ENCODE measurements at regions not wholly inside any gene's neighbourhood (a gene's known extent, or its start where the extent isn't known, plus 50 kb on each side); places are given as distances from the start of the nearest gene placed in this dataset.

DNA sequence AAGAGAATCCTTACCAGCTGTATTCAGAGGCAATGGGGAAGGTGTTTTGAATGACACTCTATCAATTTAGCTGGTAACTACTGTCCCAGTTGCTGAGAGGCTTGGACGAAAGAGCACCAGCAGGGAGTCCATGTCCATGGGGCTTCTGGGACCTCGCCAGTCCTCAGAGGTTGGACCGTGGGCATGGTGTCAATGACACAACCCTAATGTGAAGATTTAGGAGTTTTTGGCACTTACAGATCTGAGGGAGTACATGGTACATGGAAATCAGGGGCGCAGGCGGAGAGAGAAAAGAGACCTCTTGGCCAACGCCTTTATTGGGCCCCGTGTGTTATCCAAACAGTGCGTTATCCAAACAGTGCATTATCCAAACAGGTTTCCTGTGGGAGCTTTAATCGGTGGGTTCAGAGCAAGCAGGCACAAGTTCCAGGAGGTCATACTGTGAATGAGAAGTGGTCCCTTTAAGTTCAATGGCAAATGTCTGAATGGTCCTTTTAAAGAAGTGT, 169.1 kb upstream of the B3GAT1 start:
- no peak for DNase-seq (ENCODE audit: extremely low spot score)
- POLR2A ChIA-PET, result no interaction called here
- CTCF ChIA-PET, result no interaction called here
- TF ChIP-seq L3MBTL2 (conservative IDR thresholded peaks at IDR 0.05), result no peak
- no peak for TF ChIP-seq CTBP1 (IDR thresholded peaks at IDR 0.05; ENCODE audit: borderline replicate concordance)
- no peak for TF ChIP-seq HDGF (IDR thresholded peaks at IDR 0.05; ENCODE audit: borderline replicate concordance)
- TF ChIP-seq LEF1 (IDR thresholded peaks at IDR 0.05; ENCODE audit: borderline replicate concordance), result no peak
- TF ChIP-seq ZNF384 (IDR thresholded peaks at IDR 0.05), result no peak
- TF ChIP-seq ELF4 (IDR thresholded peaks at IDR 0.05), result no peak
- no peak for TF ChIP-seq FOXM1 (IDR thresholded peaks at IDR 0.05; ENCODE audit: borderline replicate concordance)
- TF ChIP-seq SUZ12 (IDR thresholded peaks at IDR 0.05), result no peak
- no peak for TF ChIP-seq TARDBP (IDR thresholded peaks at IDR 0.05)

DNA sequence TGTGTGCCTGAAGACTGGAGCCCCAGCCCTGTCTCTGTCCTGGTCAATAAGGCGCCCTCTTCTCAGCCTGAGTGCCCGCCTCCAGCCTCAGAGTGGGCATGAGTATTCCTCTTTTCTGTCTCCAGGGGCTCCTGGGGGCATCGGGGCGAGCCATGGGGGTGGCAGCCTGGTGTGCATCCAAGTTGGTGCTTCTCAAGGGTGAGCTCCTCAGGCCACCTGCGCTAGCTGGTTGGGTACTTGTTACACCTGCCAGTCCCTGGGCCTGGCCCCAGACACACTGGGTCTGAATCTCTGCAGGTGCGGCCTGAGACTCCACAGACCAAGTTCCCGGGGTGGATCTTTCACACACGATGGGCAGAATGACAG, 168.6 kb upstream of the B3GAT1 start:
- CTCF ChIA-PET, result no interaction called here
- no peak for DNase-seq (ENCODE audit: extremely low spot score)
- POLR2A ChIA-PET, result no interaction called here
- no peak for TF ChIP-seq ARNT (IDR thresholded peaks at IDR 0.05)
- TF ChIP-seq FOXK2 (IDR thresholded peaks at IDR 0.05), result no peak
- TF ChIP-seq TARDBP (IDR thresholded peaks at IDR 0.05), result no peak
- no peak for TF ChIP-seq HDGF (IDR thresholded peaks at IDR 0.05; ENCODE audit: borderline replicate concordance)
- no peak for TF ChIP-seq SUZ12 (IDR thresholded peaks at IDR 0.05)
- no peak for TF ChIP-seq LEF1 (IDR thresholded peaks at IDR 0.05; ENCODE audit: borderline replicate concordance)
- TF ChIP-seq SP1 (IDR thresholded peaks at IDR 0.05), result no peak
- TF ChIP-seq, protein P1, sequence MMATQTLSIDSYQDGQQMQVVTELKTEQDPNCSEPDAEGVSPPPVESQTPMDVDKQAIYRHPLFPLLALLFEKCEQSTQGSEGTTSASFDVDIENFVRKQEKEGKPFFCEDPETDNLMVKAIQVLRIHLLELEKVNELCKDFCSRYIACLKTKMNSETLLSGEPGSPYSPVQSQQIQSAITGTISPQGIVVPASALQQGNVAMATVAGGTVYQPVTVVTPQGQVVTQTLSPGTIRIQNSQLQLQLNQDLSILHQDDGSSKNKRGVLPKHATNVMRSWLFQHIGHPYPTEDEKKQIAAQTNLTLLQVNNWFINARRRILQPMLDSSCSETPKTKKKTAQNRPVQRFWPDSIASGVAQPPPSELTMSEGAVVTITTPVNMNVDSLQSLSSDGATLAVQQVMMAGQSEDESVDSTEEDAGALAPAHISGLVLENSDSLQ (IDR thresholded peaks at IDR 0.05), result no peak
- no peak for TF ChIP-seq CTBP1 (IDR thresholded peaks at IDR 0.05; ENCODE audit: borderline replicate concordance)
- no peak for TF ChIP-seq ZNF384 (IDR thresholded peaks at IDR 0.05)
- no peak for TF ChIP-seq BHLHE40 (IDR thresholded peaks at IDR 0.05; ENCODE audit: borderline replicate concordance)
- no peak for TF ChIP-seq FOXA1 (IDR thresholded peaks at IDR 0.05)
- no peak for TF ChIP-seq NFRKB (IDR thresholded peaks at IDR 0.05)
- no peak for TF ChIP-seq FOXM1 (IDR thresholded peaks at IDR 0.05; ENCODE audit: borderline replicate concordance)
- TF ChIP-seq L3MBTL2 (conservative IDR thresholded peaks at IDR 0.05), result no peak
- TF ChIP-seq ELF4 (IDR thresholded peaks at IDR 0.05), result no peak

GRCh38 chr11:134579724-134580609, 167.9 kb upstream of the B3GAT1 start:
- ChIA-PET POLR2A (no interaction called here), CTCF (no interaction called here)
- no peak for DNase-seq (ENCODE audit: extremely low spot score)
- TF ChIP-seq FOXA1 (IDR thresholded peaks at IDR 0.05) (no peak), ZNF384 (IDR thresholded peaks at IDR 0.05) (no peak), ARNT (IDR thresholded peaks at IDR 0.05) (no peak)

GRCh38 chr11:134578807-134579723, 167.0 kb upstream of the B3GAT1 start:
- CTCF ChIA-PET, result no interaction called here
- TF ChIP-seq SP1 (IDR thresholded peaks at IDR 0.05), result no peak
- TF ChIP-seq ZNF384 (IDR thresholded peaks at IDR 0.05), result no peak
- TF ChIP-seq FOXM1 (IDR thresholded peaks at IDR 0.05; ENCODE audit: borderline replicate concordance), result no peak
- TF ChIP-seq FOXK2 (IDR thresholded peaks at IDR 0.05), result no peak
- TF ChIP-seq ELF4 (IDR thresholded peaks at IDR 0.05), result no peak
- no peak for TF ChIP-seq BHLHE40 (IDR thresholded peaks at IDR 0.05; ENCODE audit: borderline replicate concordance)
- TF ChIP-seq ARNT (IDR thresholded peaks at IDR 0.05), result no peak
- TF ChIP-seq LEF1 (IDR thresholded peaks at IDR 0.05; ENCODE audit: borderline replicate concordance), result no peak
- no peak for TF ChIP-seq L3MBTL2 (conservative IDR thresholded peaks at IDR 0.05)
- TF ChIP-seq, protein P1 (IDR thresholded peaks at IDR 0.05), result no peak
- TF ChIP-seq NFRKB (IDR thresholded peaks at IDR 0.05), result no peak
- no peak for TF ChIP-seq TARDBP (IDR thresholded peaks at IDR 0.05)
- TF ChIP-seq FOXA1 (IDR thresholded peaks at IDR 0.05), result no peak
- TF ChIP-seq SUZ12 (IDR thresholded peaks at IDR 0.05), result no peak
- no peak for TF ChIP-seq CTBP1 (IDR thresholded peaks at IDR 0.05; ENCODE audit: borderline replicate concordance)
- no peak for TF ChIP-seq HDGF (IDR thresholded peaks at IDR 0.05; ENCODE audit: borderline replicate concordance)
- POLR2A ChIA-PET, result no interaction called here
- no peak for DNase-seq (ENCODE audit: extremely low spot score)

DNA sequence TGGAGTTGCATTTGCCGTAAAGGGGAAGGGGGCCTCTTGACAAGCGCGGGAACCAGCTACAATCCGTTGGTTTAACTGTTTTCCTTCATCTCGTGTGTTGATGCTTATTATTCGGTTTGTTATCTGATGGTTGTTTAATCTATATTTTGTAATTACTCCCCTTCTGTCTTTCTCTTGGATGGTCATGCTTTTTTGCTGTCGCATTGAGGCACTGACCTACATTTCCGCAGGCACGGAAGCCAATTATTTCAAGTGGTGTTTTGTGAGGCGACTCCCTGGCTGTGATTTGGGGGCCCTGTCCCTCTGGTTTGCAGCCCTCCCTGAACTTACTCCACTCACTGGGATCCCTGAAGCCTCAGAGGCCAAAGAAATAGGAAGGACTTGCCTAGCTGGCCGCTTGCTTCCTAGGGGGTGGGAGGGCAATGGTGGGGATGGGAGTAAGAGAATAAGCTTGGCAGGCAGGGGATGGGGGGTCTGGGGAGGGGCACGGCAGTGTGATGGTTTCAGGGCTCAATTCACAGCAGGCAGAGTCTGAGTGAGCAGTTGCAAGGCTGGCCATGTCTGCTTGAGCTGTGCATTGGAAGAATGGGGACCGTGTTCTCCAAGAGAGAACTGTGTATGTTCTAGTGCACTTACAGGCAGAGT, 165.8 kb upstream of the B3GAT1 start:
- no peak for DNase-seq (ENCODE audit: extremely low spot score)
- ChIA-PET CTCF (no interaction called here), POLR2A (no interaction called here)
- TF ChIP-seq NFRKB (IDR thresholded peaks at IDR 0.05) (no peak), L3MBTL2 (conservative IDR thresholded peaks at IDR 0.05) (no peak), TARDBP (IDR thresholded peaks at IDR 0.05) (no peak)

GRCh38 chr11:134576721-134577171, 164.7 kb upstream of the B3GAT1 start:
- ChIA-PET POLR2A (no interaction called here), CTCF (no interaction called here)
- no peak for DNase-seq (ENCODE audit: extremely low spot score)
- TF ChIP-seq HDGF (IDR thresholded peaks at IDR 0.05; ENCODE audit: borderline replicate concordance), result no peak
- no peak for TF ChIP-seq ELF4 (IDR thresholded peaks at IDR 0.05)
- TF ChIP-seq TARDBP (IDR thresholded peaks at IDR 0.05), result no peak
- no peak for TF ChIP-seq ZNF384 (IDR thresholded peaks at IDR 0.05)
- TF ChIP-seq, protein P1 (IDR thresholded peaks at IDR 0.05), result no peak
- no peak for TF ChIP-seq FOXK2 (IDR thresholded peaks at IDR 0.05)
- no peak for TF ChIP-seq L3MBTL2 (conservative IDR thresholded peaks at IDR 0.05)
- TF ChIP-seq SP1 (IDR thresholded peaks at IDR 0.05), result no peak
- TF ChIP-seq SUZ12 (IDR thresholded peaks at IDR 0.05), result no peak
- TF ChIP-seq BHLHE40 (IDR thresholded peaks at IDR 0.05; ENCODE audit: borderline replicate concordance), result no peak
- TF ChIP-seq FOXA1 (IDR thresholded peaks at IDR 0.05), result no peak
- TF ChIP-seq LEF1 (IDR thresholded peaks at IDR 0.05; ENCODE audit: borderline replicate concordance), result no peak
- no peak for TF ChIP-seq CTBP1 (IDR thresholded peaks at IDR 0.05; ENCODE audit: borderline replicate concordance)
